Left lobe of liver (tissue), 2 donors: ENCODE measurements at regions not wholly inside any gene's neighbourhood (a gene's known extent, or its start where the extent isn't known, plus 50 kb on each side); places are given as distances from the start of the nearest gene placed in this dataset.

ENCODE experiments used
- ATAC-seq: fragments of 200-7000 bp; cut with Tn5 transposase; one replicate; pipeline ENCODE4 v1.9.1; 2020; ENCODE audit warnings: mild to moderate bottlenecking, moderate library complexity
- DNase-seq: peaks from one replicate; pipeline ENCODE4 v3.0.0-alpha.2; 2020; ENCODE audit warnings: low spot score
- donor health status: DM: no; HTN: no; CAD: no; lungs with moderate emphysema.
- donor health status: DM: no; HTN: yes; CAD: no.

GRCh38 chr5:23372177-23372576, 135.2 kb upstream of the PRDM9 start:
- DNase-seq (no peak), ATAC-seq (no peak)

GRCh38 chr5:23368393-23368792, 139.0 kb upstream of the PRDM9 start:
- no peak for ATAC-seq
- no peak for DNase-seq

- no peak for DNase-seq
- no peak for ATAC-seq
Observed at GRCh38 chr5:23367874-23368273, 139.5 kb upstream of the PRDM9 start.

- ATAC-seq: no peak
- DNase-seq: no peak
Observed at GRCh38 chr5:23353286-23353685, 154.1 kb upstream of the PRDM9 start.

GRCh38 chr5:23352446-23352845, 155.0 kb upstream of the PRDM9 start:
- DNase-seq: peak; percentile 49
- peak; percentile 90 for ATAC-seq

DNA sequence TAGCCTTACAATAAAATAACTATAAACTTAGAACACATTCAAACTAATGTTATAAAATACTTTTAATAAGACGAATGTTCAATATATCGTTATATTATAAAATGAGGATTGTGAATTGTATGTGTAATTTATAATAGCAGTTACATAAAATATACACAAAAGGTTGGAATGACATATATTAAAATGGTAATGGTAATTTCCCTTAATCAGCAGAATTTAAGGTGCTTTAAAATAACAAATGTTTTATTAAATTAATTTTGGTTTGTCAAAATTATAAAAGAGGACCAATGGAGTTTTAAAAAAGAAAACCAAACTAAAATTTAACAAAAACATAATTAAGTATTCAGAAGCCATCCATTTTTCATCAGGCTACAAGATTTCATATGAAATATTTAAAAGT, 164.3 kb upstream of the PRDM9 start:
- DNase-seq (no peak), ATAC-seq (no peak)

DNA sequence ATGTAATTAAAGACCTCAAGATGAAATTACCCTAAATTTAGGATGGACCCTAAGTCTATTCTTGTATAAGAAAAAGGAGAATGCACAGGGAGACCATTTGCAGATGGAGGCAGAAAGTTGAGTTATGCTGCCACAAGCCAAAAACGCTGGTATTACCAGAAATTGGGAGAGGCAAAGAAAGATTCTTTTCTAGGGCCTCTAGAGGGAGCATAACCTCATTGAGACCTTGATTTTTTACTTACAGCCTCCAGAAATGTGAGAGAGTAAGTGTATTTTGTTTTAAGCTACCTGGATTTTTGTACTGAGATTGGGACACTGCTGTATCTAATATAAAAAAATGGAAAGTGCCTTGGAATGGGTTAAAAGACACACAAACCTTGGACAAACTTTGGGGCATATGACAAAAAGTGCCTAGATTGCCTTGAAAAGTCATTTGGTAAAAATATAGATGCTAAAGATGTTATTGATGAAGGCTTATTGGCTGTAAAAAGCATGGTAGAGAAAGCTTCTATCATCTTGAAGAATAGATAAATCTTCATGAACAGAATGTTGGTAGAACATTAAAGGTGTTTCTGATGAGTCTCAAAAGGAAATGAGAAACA, 174.7 kb upstream of the PRDM9 start:
- ATAC-seq (peak; percentile 69), DNase-seq (no peak)

DNA sequence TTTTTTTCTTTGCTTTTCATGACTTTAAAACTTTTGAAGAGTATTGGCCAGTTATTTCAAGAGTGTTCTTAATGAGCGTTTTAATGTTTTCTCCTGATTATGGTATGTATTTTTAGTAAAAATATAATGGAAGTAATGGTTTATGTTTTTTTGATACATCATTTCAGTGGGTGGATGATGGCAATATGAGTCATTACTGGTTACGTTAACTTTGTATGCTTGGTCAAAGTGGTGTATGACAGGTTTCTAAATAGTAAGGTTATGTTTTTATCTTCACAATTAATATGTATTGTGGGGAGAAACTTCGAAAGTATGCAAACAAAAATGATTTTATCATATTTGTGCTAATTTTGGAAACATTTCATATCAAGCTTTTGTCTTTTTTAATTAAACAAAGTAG, 176.7 kb upstream of the PRDM9 start:
- ATAC-seq: no peak
- DNase-seq: no peak

DNA sequence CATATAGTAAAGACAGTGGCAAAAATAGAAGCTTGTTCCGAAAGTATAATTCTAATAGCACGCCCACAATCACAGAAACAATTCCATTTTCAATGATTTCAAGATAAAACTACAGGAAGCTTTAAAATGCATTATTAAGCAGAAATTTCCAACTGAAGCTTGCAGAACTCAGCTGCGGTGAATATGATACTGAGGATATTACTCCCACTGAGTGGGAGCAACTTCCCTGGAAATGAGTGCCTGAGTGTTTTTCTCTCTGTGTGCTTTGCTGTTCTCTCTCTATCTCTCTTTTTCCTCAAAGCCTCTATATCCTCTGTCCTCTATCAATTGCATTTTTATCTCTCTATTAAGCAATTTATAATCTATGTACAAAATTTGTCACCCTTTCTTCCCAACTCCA, 187.5 kb upstream of the PRDM9 start:
- DNase-seq: no peak
- no peak for ATAC-seq

DNA sequence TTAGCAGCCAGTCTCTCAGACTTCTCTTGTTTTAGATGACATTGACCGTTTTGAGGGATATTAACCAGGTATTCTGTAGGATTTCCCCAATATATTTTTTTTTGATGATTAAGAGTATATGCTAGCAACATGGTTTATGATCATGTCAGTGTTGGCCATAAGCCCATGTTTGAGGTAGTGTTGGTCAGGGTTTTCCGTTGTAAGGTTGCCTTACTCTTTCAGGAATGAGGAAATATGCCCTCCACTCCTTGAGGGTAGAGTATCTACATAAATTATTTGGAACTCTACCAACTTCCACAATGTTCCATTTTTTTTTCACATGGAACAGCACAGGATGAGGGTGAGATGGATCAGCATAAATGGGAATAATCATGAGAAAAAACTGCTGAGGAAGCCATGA, 188.4 kb upstream of the PRDM9 start:
- DNase-seq (no peak), ATAC-seq (no peak)

- DNase-seq (no peak), ATAC-seq (no peak)
Observed at GRCh38 chr5:23318166-23318565, 189.2 kb upstream of the PRDM9 start.

- no peak for ATAC-seq
- DNase-seq: no peak
Observed at GRCh38 chr5:23316060-23316591, 191.3 kb upstream of the PRDM9 start.

DNA sequence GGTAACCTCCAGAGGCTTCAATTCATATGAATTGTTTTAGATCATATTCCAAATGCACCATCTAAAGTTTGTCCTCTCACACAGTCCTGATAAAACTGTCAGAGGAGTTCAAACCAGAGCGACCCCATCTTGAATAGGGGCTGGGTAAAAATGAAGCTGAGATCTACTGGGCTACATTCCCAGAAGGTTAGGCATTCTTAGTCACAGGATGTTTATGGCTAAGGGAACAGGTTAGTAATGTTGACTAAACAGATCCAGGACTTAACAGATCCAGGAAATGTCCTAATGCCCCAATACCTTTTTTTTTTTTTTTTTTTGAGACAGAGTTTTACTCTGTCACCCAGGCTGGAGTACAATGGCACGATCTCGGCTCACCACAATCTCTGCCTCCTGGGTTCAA, 192.6 kb upstream of the PRDM9 start:
- DNase-seq (no peak), ATAC-seq (no peak)

DNA sequence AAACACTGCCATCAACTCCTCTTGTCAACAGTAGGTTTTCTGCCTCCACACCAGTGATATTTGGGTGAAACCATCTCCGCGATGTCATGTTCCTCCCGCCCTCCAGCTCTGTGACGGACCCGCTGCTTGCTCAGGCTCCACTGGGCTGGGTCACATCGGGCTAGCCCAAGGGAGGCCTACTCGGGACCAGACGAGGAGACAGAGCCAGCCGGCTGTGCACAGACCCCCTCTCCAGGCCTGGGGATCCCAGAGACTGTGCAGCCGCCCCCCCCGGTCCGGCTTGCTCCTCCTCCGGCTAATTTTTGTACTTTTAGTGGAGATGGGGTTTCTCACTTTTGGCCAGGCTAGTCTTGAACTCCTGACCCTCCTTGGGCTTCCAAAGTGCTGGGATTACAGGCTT, 202.4 kb upstream of the PRDM9 start:
- no peak for DNase-seq
- no peak for ATAC-seq

DNA sequence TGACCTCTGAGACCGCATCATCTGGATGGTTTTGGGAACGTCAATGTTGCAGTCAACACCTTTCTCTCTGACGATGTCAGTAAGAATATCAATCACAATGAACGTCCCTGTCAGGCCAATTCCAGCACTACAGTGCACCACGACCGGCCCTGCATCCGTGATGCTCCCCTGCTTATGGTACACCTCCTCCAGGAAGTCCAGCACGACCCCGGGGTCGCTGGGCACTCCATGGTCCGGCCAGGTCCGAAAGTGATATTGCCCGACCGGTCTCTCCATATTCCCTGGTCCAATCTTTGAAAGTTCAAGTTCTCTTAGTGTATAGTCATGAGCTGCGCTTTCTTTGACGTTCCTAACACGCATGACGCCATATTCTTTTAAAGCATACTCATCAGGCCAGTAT, 203.6 kb upstream of the PRDM9 start:
- no peak for DNase-seq

GRCh38 chr5:23303435-23303834, 204.0 kb upstream of the PRDM9 start:
- ATAC-seq (no peak), DNase-seq (no peak)

More for the DNA sequence above, 203.6 kb upstream of the PRDM9 start:
- ATAC-seq: no peak

- no peak for ATAC-seq
- no peak for DNase-seq
Observed at GRCh38 chr5:23302438-23302837, 205.0 kb upstream of the PRDM9 start.

- ATAC-seq: no peak
- DNase-seq: no peak
Observed at GRCh38 chr5:23289162-23289561, 218.2 kb upstream of the PRDM9 start.

- ATAC-seq: no peak
- no peak for DNase-seq
Observed at GRCh38 chr5:23284656-23285055, 222.8 kb upstream of the PRDM9 start.

GRCh38 chr5:23274171-23274570, 233.2 kb upstream of the PRDM9 start:
- no peak for ATAC-seq
- no peak for DNase-seq

GRCh38 chr5:23269981-23270380, 237.4 kb upstream of the PRDM9 start:
- ATAC-seq: no peak

GRCh38 chr5:23268136-23268535, 239.3 kb upstream of the PRDM9 start:
- no peak for ATAC-seq
- DNase-seq: no peak

More at GRCh38 chr5:23269981-23270380, 237.4 kb upstream of the PRDM9 start:
- no peak for DNase-seq

DNA sequence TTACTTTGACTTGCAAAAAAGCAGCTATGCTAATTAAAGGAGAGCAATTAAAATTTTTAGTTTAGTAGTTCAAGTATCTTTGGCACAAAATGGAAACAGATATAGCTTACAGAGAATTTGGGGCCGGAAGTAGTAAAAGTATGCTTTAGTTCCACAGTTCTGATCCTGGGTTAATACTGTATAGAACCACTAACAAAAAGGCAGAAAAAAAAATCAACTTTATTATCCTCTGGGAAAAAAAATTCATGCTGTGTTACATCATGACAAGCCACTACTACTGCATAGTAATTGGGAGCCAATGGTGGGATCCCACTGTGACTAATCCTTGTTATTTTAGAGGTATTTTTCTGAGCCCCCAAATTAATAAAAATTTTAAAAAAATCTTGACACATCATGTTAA, 246.8 kb upstream of the PRDM9 start:
- ATAC-seq (no peak), DNase-seq (no peak)
